OCI-LY1 (cell line): ENCODE measurements at regions not wholly inside any gene's neighbourhood (a gene's known extent, or its start where the extent isn't known, plus 50 kb on each side); places are given as distances from the start of the nearest gene placed in this dataset.

ENCODE experiments used
- EZH2 ChIP-seq: fragments of 200-600 bp; sonication (generic), shearing (Covaris generic); IDR thresholded peaks from 2 replicates; pipeline ENCODE4 v1.8.0; 2017; ENCODE audit warnings: borderline replicate concordance, mixed run types, mild to moderate bottlenecking, antibody characterized with exemption, low read length, moderate library complexity, mixed read lengths
- TF ChIP-seq, protein P1 (sequence below): fragments of 200-600 bp; sonication (generic), shearing (Covaris generic); IDR thresholded peaks from 2 replicates; pipeline ENCODE4 v1.5.1; 2017; ENCODE audit warnings: mild to moderate bottlenecking, antibody characterized with exemption, low read length, moderate library complexity, mixed read lengths

DNA sequence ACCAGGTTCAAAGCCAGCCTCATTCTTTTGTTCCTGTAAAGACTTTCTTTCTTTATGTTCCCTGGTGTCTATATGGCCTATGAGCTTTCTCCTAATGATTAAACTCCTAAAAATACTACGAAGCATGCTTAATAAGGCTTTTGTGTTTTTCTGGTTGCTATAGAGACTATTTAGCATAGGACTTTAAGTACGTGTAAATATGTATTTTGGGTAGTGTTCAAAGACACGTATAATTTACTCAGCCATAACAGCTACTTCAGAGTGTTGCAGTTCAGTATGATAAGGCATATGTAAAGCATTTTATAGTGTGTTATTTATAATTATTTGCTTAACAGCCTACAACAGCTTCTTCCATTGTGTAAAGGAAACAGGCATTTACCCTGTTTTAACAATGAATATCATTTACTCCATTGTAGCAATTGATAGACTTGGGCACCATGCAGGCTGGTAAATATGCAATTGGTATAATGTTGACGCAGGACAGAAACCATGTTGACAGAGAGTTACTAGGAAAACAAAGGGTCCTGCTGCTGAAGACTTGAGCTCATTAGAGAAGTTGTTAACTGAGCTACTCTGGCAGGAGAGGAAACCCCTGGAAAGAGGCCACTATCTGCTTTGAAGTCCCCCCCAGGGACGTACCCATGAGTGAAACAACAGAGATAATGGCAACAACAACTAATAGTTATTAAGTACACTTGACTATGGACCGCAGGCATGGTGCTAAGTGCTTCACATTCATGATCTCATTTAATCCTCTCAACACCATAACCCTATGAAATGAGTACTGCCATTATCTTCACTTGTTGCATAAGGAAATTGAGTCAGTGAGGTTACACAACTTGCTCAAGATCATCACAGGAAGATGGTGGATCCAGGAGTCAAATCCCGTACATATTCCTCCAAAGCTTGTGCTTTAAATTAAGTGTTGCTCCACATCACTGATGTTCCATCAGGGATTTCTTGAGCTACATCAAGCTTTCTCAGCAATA lies 342.2 kb upstream of the DYNLRB2 start:
- TF ChIP-seq, protein P1, sequence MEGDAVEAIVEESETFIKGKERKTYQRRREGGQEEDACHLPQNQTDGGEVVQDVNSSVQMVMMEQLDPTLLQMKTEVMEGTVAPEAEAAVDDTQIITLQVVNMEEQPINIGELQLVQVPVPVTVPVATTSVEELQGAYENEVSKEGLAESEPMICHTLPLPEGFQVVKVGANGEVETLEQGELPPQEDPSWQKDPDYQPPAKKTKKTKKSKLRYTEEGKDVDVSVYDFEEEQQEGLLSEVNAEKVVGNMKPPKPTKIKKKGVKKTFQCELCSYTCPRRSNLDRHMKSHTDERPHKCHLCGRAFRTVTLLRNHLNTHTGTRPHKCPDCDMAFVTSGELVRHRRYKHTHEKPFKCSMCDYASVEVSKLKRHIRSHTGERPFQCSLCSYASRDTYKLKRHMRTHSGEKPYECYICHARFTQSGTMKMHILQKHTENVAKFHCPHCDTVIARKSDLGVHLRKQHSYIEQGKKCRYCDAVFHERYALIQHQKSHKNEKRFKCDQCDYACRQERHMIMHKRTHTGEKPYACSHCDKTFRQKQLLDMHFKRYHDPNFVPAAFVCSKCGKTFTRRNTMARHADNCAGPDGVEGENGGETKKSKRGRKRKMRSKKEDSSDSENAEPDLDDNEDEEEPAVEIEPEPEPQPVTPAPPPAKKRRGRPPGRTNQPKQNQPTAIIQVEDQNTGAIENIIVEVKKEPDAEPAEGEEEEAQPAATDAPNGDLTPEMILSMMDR = no peak
- no peak for TF ChIP-seq EZH2
